ENCODE measurements at regions not wholly inside any gene's neighbourhood (a gene's known extent, or its start where the extent isn't known, plus 50 kb on each side); places are given as distances from the start of the nearest gene placed in this dataset.

- no peak for TF ChIP-seq CTCF (IDR thresholded peaks at IDR 0.05; ENCODE audit: low read depth, low read length, poor library complexity, severe bottlenecking)
- TF ChIP-seq EZH2phosphoT487 (IDR thresholded peaks at IDR 0.05; ENCODE audit: borderline replicate concordance, low read length) = no peak
Measured at GRCh38 chr2:23280401-23280800, 104.6 kb upstream of the KLHL29 start.
